MM.1S (cell line): ENCODE measurements at regions not wholly inside any gene's neighbourhood (a gene's known extent, or its start where the extent isn't known, plus 50 kb on each side); places are given as distances from the start of the nearest gene placed in this dataset.

ENCODE experiments used
- EZH2 ChIP-seq: fragments of 300-600 bp; sonication (generic); optimal IDR thresholded peaks from 2 replicates; pipeline ENCODE3; 2017; ENCODE audit warnings: low read depth, mild to moderate bottlenecking, antibody characterized with exemption, low read length, mixed read lengths
- EZH2phosphoT487 ChIP-seq: fragments of 300-600 bp; sonication (generic); IDR thresholded peaks from 2 replicates; pipeline ENCODE4 v1.6.1; 2018; ENCODE audit warnings: antibody characterized with exemption, low read length
- TF ChIP-seq, protein P1 (sequence below): fragments of 300-600 bp; sonication (generic); IDR thresholded peaks from 2 replicates; pipeline ENCODE4 v1.5.1; 2016; ENCODE audit warnings: antibody characterized with exemption, low read length, mixed read lengths

DNA sequence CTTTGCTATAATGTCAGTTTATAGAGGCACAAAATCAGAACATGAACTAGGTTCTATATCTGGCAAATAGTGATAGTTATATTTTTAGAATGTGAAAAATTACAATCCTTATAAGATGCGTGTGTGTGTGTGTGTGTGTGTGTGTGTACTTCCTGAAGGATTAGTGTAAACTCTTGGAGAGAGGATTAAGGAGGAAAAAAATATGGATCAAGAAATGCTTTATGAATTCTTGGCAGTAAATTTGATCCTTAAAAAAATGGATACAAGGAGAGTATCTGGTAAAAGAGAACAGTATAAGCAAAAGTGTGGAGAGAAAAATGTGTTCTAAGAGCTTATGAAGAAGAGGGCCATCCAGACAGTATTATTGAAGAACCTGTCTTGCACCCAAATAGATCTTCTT is 484.3 kb downstream of the ADRA2A start:
- no peak for TF ChIP-seq EZH2phosphoT487
- TF ChIP-seq, protein P1, sequence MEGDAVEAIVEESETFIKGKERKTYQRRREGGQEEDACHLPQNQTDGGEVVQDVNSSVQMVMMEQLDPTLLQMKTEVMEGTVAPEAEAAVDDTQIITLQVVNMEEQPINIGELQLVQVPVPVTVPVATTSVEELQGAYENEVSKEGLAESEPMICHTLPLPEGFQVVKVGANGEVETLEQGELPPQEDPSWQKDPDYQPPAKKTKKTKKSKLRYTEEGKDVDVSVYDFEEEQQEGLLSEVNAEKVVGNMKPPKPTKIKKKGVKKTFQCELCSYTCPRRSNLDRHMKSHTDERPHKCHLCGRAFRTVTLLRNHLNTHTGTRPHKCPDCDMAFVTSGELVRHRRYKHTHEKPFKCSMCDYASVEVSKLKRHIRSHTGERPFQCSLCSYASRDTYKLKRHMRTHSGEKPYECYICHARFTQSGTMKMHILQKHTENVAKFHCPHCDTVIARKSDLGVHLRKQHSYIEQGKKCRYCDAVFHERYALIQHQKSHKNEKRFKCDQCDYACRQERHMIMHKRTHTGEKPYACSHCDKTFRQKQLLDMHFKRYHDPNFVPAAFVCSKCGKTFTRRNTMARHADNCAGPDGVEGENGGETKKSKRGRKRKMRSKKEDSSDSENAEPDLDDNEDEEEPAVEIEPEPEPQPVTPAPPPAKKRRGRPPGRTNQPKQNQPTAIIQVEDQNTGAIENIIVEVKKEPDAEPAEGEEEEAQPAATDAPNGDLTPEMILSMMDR: no peak
- no peak for TF ChIP-seq EZH2
